CD14-positive monocyte (primary cell): ENCODE measurements at regions not wholly inside any gene's neighbourhood (a gene's known extent, or its start where the extent isn't known, plus 50 kb on each side); places are given as distances from the start of the nearest gene placed in this dataset.

Experiments used
- DNase-seq, 3 donors: peaks; one replicate each; pipeline ENCODE4 v3.0.0-alpha.2; 2011 to 2022
- H2AFZ ChIP-seq: 2 replicates; pipeline ENCODE4 v1.6.0; 2012; ENCODE audit warnings: mild to moderate bottlenecking, low read depth, low read length, inconsistent platforms; ENCODE audit not compliant: insufficient read depth, poor library complexity, severe bottlenecking
- H3K27ac ChIP-seq, 2 donors: 1 replicate in 1 of 2; 2 replicates in 1 of 2; pipeline ENCODE4 v1.5.1; 2012 to 2013; ENCODE audit warnings: low read length in 2 of 2, control low read depth in 1 of 2, inconsistent platforms in 1 of 2, low read depth in 1 of 2, mild to moderate bottlenecking in 1 of 2
- H3K27me3 ChIP-seq, 2 donors: one replicate each; pipeline versions ENCODE4 v1.6.0 to v1.6.1; 2011 to 2013; ENCODE audit warnings: low read length in 2 of 2; ENCODE audit not compliant: control insufficient read depth in 2 of 2, insufficient read depth in 2 of 2
- H3K36me3 ChIP-seq, 2 donors: replicated peaks in 1 of 2; 1 replicate in 1 of 2; 2 replicates in 1 of 2; pipeline versions ENCODE4 v1.5.1 to v1.6.1; 2012 to 2013; ENCODE audit warnings: low read length in 2 of 2, control low read depth in 1 of 2, inconsistent platforms in 1 of 2, mild to moderate bottlenecking in 1 of 2; ENCODE audit not compliant: insufficient read depth in 2 of 2, control insufficient read depth in 1 of 2
- H3K4me1 ChIP-seq, 2 donors: 1 replicate in 1 of 2; 2 replicates in 1 of 2; pipeline versions ENCODE4 v1.5.1 to v1.6.1; 2012 to 2013; ENCODE audit warnings: low read length in 2 of 2, control low read depth in 1 of 2, inconsistent platforms in 1 of 2, mild to moderate bottlenecking in 1 of 2, moderate library complexity in 1 of 2; ENCODE audit not compliant: insufficient read depth in 2 of 2, control insufficient read depth in 1 of 2
- H3K4me2 ChIP-seq: replicated peaks from 2 replicates; pipeline ENCODE3; 2012; ENCODE audit warnings: low read length, moderate library complexity, mild to moderate bottlenecking; ENCODE audit not compliant: poor library complexity, severe bottlenecking; ENCODE audit errors: extremely low read depth
- H3K4me3 ChIP-seq, 3 experiments: fragments of 200-600 bp in 1 of 3; sonication (generic) in 1 of 3; replicated peaks in 1 of 3; 1 replicate in 2 of 3; 2 replicates in 1 of 3; pipeline ENCODE4 v1.5.1; 2011 to 2013; ENCODE audit warnings: low read length in 3 of 3, mild to moderate bottlenecking in 3 of 3, control low read depth in 2 of 3, low read depth in 2 of 3, inconsistent platforms in 1 of 3, moderate library complexity in 1 of 3
- H3K79me2 ChIP-seq: 2 replicates; pipeline ENCODE4 v1.6.0; 2012; ENCODE audit warnings: mild to moderate bottlenecking, control low read depth, inconsistent platforms, low read length, moderate library complexity; ENCODE audit not compliant: insufficient read depth
- H3K9ac ChIP-seq: 2 replicates; pipeline ENCODE4 v1.6.0; 2017; ENCODE audit warnings: low read length, mild to moderate bottlenecking; ENCODE audit not compliant: insufficient read depth, poor library complexity, severe bottlenecking
- H3K9me3 ChIP-seq, 2 donors: replicated peaks in 1 of 2; 1 replicate in 1 of 2; 2 replicates in 1 of 2; pipeline versions ENCODE4 v1.5.1 to v1.6.1; 2012 to 2013; ENCODE audit warnings: low read length in 2 of 2, control low read depth in 1 of 2; ENCODE audit not compliant: control insufficient read depth in 1 of 2, insufficient read depth in 1 of 2
- H4K20me1 ChIP-seq: 2 replicates; pipeline ENCODE4 v1.6.0; 2012; ENCODE audit warnings: mild to moderate bottlenecking, low read length, control low read depth, moderate library complexity; ENCODE audit not compliant: insufficient read depth
- H3K27ac Mint-ChIP-seq, 7 donors: one replicate each; pipeline ENCODE4 v1.8.0; 2020; ENCODE audit warnings: mild to moderate bottlenecking in 7 of 7, mixed read lengths in 7 of 7, moderate library complexity in 6 of 7, inconsistent platforms in 2 of 7
- H3K27me3 Mint-ChIP-seq, 3 donors: one replicate each; pipeline ENCODE4 v1.8.0; 2021 to 2022; ENCODE audit warnings: low read depth in 3 of 3, mild to moderate bottlenecking in 3 of 3, mixed read lengths in 3 of 3, moderate library complexity in 3 of 3, inconsistent platforms in 1 of 3
- H3K36me3 Mint-ChIP-seq, 2 donors: one replicate each; pipeline ENCODE4 v1.8.0; 2020; ENCODE audit warnings: mixed read lengths in 2 of 2, inconsistent platforms in 1 of 2, mild to moderate bottlenecking in 1 of 2
- H3K4me1 Mint-ChIP-seq: one replicate; pipeline ENCODE4 v1.8.0; 2020; ENCODE audit warnings: mild to moderate bottlenecking, mixed read lengths
- H3K4me3 Mint-ChIP-seq, 2 donors: one replicate each; pipeline ENCODE4 v1.8.0; 2020; ENCODE audit warnings: mild to moderate bottlenecking in 2 of 2, mixed read lengths in 2 of 2, moderate library complexity in 1 of 2
- H3K9me3 Mint-ChIP-seq, 7 donors: one replicate each; pipeline ENCODE4 v1.8.0; 2020 to 2022; ENCODE audit warnings: mixed read lengths in 7 of 7, mild to moderate bottlenecking in 6 of 7, moderate library complexity in 6 of 7, inconsistent platforms in 2 of 7
- WGBS: methylation state at CpG from one replicate; pipeline ENCODE4 v1.1.5; 2013; ENCODE audit warnings: missing lambda C conversion rate; ENCODE audit not compliant: insufficient coverage; 5-methylcytosine and 5-hydroxymethylcytosine counted together
- intact Hi-C, 2 donors: fragments of 100-400 bp; cut with micrococcal nuclease; formaldehyde crosslinking; loops; one replicate each; pipeline versions ENCODE4 v1.15.0 to v1.15.1; 2023
- TF ChIP-seq, protein P1 (sequence below): fragments of 200-600 bp; IDR thresholded peaks from one replicate; pipeline ENCODE4 v1.8.0; 2022; ENCODE audit warnings: antibody characterized with exemption, mild to moderate bottlenecking

DNA sequence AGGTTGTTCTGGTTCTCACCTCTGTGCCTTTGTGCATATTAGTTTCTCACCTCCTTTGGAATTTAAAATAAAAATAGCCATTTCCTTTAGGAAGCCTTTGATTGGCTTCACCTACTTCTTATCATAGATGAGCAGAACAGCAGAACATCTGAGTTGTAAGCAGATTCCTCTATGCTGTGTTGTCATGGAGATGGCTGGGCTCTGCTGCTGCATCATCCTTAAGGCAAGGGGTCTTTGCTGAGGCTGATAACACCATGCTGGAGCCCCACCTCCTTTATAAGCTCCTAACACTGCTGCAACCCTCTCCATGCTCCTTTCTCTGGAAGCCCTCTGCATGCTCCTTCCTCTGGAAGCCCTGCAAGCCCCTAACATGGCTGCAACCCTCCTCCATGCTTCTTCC is 276.5 kb upstream of the TCF21 start:
- H3K27ac Mint-ChIP-seq = no peak overlapping the region
- Histone ChIP-seq H3K4me2 (no peak overlapping the region), H3K9me3 (no peaks in the 10 kb centered on the region), H3K4me3 (no peak overlapping the region), H3K27ac (no peak overlapping the region), H3K79me2 (no peaks in the 10 kb centered on the region), H3K36me3 (no peaks in the 10 kb centered on the region), H3K27me3 (no peaks in the 10 kb centered on the region), H3K9ac (no peak overlapping the region), H4K20me1 (no peaks in the 10 kb centered on the region), H3K4me1 (no peaks in the 10 kb centered on the region), H2AFZ (no peak overlapping the region)
- H3K36me3 Mint-ChIP-seq = no peaks in the 10 kb centered on the region
- TF ChIP-seq, protein P1, sequence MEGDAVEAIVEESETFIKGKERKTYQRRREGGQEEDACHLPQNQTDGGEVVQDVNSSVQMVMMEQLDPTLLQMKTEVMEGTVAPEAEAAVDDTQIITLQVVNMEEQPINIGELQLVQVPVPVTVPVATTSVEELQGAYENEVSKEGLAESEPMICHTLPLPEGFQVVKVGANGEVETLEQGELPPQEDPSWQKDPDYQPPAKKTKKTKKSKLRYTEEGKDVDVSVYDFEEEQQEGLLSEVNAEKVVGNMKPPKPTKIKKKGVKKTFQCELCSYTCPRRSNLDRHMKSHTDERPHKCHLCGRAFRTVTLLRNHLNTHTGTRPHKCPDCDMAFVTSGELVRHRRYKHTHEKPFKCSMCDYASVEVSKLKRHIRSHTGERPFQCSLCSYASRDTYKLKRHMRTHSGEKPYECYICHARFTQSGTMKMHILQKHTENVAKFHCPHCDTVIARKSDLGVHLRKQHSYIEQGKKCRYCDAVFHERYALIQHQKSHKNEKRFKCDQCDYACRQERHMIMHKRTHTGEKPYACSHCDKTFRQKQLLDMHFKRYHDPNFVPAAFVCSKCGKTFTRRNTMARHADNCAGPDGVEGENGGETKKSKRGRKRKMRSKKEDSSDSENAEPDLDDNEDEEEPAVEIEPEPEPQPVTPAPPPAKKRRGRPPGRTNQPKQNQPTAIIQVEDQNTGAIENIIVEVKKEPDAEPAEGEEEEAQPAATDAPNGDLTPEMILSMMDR = no peak
- H3K4me3 Mint-ChIP-seq = no peak overlapping the region
- no peaks in the 10 kb centered on the region for H3K4me1 Mint-ChIP-seq
- H3K9me3 Mint-ChIP-seq = peaks cover 0 to 4% (median 2%) of the 10 kb centered on the region in 7 donors
- no peak for DNase-seq
- intact Hi-C loops = no loop called here
- H3K27me3 Mint-ChIP-seq = no peaks in the 10 kb centered on the region

DNA sequence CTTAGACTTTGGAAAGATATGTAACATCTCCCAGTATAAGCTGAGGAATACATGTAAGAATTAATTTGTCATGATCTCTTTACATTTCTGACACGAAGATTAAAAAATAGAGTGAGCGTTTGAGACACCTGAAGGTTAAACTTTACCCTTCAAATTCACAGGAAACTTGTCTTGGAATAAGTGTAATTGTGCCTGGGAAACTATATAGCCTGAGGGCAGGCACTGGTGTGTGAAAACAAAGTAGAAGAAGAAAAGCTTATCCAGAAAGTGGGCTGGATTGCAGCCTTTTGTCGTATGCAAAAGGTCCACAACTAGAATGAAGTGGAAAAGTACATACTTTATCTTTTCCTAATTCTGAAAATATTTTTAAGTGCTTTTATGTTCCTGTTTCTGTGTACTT is 275.7 kb upstream of the TCF21 start:
- WGBS = no CpG with 5 or more reads among the region's 3 CpGs
- TF ChIP-seq, protein P1 = no peak
- intact Hi-C loops = no loop called here
- Mint-ChIP-seq H3K27ac (no peak overlapping the region), H3K4me3 (no peak overlapping the region), H3K9me3 (peaks cover 0 to 5% (median 2%) of the 10 kb centered on the region in 7 donors), H3K36me3 (no peaks in the 10 kb centered on the region), H3K27me3 (no peaks in the 10 kb centered on the region), H3K4me1 (no peaks in the 10 kb centered on the region)
- Histone ChIP-seq H3K36me3 (no peaks in the 10 kb centered on the region), H3K9me3 (no peaks in the 10 kb centered on the region), H2AFZ (no peak overlapping the region), H3K79me2 (no peaks in the 10 kb centered on the region), H3K4me1 (no peaks in the 10 kb centered on the region), H3K27me3 (no peaks in the 10 kb centered on the region), H4K20me1 (no peaks in the 10 kb centered on the region), H3K27ac (no peak overlapping the region), H3K9ac (no peak overlapping the region), H3K4me3 (no peak overlapping the region), H3K4me2 (no peak overlapping the region)
- DNase-seq = no peak
